NCI-H510A (cell line): ENCODE measurements at regions not wholly inside any gene's neighbourhood (a gene's known extent, or its start where the extent isn't known, plus 50 kb on each side); places are given as distances from the start of the nearest gene placed in this dataset.

Source experiments
- DNase-seq: peaks from one replicate; lab custom pipeline; 2025; lab: John Stamatoyannopoulos, UW

DNA sequence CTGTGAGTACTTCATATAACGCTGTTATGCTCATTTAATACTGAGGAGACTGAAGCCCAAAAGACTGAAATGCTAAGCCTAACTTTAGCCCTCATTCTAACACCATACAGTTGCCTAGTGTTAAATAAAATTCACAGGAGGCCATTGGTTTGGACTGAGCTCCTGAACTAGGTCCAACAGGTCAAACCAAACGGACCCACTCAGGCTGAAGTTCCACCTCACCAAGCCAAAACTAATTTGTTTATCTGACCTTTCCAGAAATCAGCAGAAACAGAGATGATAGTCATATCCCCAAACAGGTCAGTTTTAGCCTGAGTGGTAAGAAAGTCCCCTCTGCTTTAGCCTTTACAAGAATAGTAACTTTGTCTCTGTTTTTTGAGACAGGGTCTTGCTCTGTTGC is 311.3 kb upstream of the ZP4 start:
- DNase-seq: no peak

DNA sequence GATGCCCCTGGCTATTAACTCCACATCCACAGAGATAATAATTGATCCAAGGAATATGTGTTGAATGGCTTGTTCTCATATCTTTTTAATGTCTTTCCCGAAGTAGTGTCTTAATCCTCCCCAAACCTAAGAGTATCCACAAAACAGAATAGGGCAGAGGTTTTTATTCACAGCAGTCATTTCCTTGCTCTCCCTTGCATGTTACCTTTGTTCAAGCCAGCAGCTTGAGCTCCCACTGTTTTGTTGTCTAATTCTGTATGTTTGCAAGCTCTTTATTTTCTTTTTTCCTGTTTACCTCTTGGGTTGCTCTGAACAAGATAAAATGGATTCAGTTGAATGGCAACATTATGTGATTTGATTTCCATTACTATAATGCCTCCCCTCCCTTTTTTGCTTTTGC is 308.6 kb upstream of the ZP4 start:
- no peak for DNase-seq

DNA sequence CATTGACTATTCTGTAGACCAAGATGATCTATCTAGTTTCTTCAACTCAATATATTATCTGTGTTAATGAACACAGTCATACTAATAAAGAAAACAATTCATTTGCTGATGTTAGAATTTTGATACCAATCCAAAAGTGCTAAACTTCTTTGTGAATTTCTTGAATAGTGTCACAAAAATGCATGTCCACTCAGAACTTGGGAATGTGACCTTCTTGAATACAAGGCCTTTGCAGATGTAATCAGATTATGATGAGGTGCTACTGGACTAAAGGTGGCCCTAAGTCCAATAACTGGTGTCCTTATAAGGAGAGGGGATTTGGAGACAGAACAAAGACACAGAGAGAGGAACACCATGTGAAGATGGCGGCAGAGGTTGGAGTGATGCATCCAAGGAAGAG is 305.8 kb upstream of the ZP4 start:
- DNase-seq: no peak

DNA sequence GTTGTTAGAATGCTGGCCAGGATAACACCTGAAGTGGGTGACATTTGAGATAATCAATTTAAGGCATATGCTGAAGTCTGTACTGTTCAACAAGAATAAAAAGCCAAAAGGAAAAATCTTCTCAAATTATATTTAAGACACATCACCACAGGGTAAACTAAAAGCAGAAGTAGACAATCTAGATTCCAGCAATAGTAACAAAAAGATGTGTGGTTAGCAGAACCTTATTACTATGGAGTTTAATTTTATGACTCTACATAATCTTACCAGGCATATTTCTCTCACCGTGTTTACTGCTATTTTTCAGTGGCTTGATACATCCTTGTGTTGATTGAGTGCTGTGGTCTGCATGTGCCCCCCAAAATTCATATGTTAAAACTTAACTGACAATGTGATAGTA is 300.4 kb upstream of the ZP4 start:
- DNase-seq: no peak

DNA sequence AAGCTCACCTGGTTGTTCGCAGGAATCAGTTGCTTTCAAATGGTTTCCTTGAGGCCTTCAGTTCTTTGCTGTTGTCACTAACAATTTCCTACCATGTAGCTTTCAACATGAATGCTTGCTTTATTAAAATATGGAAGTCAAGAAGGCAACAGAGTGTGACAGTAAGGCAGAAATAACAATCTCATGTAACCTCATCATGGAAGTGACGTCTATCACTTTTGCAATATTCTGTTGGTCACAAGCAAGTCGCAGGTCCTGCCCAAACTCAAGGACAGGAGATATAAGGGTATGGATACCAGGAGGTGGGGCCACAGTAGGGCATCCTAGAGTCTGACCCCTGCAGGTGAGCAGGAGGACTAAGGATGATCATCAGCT is 296.8 kb upstream of the ZP4 start:
- DNase-seq: no peak

DNA sequence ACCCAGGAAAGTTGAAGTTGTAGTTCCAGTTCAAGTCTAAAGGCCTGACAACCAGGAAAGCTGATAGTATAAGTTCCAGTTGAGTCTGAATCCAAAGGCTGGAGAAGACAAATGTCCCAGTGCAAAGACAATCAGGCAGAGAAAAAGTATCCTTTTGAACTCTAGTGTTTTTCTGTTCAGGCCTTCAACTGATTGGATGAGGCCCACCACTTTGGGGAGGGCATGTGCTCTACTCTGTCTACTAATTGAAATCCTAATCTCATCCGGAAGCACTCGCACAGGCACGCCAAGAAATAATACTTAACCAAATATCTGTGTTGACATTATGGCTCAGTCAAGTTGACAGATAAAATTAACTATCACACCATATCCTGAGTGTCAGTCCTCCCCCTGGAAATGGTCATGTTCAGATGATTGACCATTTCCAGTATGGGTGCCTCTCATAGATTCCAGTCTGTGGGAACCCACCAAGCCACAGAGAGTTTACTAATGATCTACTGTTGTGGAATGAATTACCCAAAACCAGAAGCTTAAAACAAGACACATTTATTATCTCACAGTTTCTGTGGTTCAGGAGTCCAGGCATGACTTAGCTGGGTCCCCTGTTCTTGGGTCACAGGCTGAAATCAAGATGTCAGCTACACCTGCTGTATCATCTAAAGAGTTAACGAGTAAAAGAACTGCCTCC is 296.3 kb upstream of the ZP4 start:
- DNase-seq: no peak

DNA sequence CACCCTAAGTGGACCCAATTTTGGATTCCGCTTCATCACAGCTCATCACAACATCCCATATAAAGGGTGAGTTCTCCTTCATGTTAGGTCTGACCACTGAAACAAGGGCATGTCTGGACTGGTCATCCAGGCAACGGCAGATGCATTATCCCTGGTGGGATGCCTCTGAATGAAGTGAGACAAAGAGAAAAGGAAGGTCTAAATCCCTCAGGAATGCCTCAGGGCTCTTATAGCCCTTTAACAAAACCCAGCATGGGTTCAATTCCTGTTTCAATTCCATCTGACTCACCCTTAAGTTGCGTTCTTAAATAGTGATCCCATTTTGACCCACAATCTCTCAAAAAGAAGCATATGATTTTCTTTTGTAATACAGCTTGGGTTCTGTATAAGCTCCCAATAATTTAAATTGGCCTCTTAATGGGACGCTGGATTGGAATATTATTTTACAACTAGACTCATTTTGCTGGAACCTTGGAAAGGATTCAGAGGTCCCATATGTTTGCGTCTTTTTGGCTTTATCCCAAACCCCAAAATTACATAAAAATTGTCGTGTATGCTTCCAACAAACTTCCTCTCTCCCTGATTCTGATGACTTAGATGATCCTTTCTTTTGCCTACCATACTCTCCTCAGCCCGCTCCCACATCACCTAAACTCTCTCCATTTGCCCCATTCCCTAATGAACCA is 287.4 kb upstream of the ZP4 start:
- DNase-seq: no peak

DNA sequence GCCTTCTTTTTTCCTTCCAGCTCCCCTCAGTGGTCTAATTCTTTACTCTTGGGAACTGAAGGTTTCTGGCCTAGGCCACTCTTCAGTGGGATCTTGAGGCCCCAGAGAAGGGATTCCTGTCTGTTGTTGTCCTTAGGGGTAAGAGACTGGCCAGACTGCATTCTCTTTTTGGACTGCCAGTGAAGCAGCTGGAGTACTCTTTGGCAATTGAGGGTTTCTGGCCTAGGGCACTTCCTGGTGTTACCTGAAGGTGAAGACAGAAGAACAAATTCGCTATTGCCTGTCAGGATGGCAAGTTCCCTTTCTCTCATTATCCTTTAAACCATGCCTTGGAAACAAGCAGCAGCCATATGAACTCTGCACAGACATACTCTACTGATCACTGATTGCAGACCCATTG is 286.6 kb upstream of the ZP4 start:
- DNase-seq: no peak

DNA sequence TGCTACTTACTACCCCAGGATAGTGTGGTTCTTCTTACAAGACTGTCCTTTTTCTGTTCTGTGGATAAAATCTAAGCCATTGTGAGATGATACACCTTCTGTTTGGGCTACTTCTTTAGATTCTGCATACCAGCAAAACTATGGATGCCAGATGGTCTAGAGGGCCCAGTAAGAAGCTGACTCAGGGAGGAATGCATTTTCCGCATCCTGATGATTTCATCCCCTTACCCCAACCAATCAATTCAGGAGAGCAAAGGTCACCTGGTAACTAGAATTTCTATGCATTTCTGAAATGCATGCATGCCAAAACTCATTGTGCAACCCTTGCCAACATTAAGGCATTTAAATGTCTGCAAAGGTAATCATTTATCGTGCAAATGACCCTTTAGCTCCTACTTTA is 285.7 kb upstream of the ZP4 start:
- DNase-seq: no peak

DNA sequence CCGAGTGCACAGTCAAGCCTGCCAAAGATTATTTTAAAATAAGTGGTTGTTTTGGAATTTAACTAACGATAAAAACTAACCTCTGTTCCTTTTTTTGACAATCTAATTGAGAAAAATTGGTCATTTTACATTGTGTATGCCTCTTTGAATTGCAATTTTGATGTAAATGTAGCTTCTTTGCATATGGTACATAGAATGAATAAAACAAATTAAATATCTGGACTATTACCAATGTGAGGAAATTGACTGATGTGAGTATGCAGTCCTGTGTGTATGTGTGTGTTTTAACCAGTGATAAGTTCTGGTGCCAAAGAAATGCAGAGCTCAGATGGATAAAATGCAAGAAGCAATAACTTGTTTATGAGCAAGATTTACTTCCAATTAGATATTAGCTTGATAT is 281.3 kb upstream of the ZP4 start:
- DNase-seq: no peak

DNA sequence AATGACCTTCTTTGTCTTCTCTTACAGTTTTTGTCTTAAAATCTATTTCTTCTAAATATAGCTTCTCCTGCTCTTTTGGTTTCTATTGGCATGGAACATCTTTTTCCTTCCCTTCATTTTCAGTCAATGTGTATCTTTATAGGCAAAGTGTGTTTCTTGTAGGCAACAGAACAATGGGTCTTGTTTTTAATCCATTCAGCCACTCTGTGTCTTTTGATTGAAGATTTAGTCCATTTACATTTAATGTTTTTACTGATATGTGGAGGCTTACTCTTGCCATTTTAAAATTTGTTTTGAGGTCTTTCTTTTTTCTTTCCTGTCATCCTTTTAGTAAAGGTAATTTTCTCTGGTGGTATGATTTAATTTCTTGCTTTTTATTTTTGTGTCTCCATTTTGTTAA is 271.2 kb upstream of the ZP4 start:
- DNase-seq: no peak

DNA sequence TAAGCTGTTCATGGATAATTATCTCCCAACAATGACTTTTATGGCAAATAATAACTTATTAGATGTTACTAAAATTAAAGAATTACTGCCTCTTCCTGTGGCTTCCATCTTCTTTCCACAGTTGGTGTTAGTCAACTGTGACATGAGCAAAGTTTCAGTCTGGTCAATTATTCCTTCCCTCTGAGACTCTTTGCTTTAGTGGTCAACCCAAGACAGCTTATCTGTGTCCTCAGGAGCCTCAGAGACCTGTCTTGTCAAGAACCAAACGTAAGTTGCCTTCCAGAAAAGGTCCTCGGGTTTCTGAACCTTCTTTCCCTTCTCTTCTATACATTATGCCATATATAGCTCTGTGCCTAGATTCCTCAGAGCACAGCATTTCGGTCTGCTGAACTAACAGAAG is 263.2 kb upstream of the ZP4 start:
- DNase-seq: no peak

DNA sequence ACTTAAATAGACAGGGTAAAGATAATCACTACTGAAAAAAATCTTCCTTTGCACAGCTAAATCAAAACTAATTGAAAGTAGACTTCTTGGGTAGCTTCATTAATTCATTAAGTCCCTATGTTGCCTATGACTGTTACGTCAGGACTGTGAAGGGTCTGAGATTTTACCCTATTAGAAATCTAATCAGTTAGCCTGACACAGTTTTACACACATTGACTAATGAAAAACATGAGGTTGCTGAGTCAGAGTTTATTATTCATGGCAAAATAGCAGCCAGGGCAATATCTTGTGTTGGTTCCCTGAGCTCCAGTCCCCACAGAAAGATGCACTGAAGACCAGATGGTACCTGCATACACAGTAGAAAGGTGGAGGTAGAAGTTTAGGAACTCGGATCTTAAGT is 262.5 kb upstream of the ZP4 start:
- no peak for DNase-seq

DNA sequence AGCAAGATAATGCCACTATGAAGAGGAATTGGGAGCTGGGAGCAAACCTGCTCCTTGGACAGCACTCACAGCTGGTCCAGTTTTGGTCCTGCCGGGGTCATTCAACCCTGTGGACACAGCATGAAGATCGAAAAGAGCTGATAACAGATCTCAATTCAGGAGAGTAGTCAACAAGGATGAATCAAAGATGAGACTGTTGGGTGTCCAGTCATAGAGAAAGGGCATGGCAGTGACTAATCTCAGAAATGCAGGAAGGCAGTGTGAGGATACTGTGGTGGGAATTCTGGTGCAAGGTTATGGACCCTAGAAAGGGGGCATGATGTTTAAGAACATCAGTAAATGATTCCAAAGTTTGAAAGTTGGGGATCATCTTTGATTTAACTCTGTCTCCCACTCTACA is 261.4 kb upstream of the ZP4 start:
- DNase-seq: no peak

DNA sequence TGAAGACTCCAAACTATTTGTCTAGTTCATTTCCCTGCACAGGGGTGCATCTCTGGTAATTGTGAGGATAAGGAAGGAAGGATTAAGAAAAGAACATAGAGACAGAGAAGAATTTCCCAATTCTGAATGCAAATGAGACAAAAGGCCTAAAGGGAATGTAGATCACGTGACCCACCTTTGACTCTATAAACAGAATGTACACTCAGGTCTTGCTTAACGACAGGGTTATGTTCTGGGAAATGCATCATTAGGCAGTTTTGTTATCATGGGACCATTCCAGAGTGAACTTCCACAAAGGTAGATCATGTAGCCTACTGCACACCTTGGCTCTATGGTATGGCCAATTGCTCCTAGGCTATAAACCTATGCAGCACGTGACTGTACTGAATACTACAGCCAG is 252.3 kb upstream of the ZP4 start:
- DNase-seq: no peak

DNA sequence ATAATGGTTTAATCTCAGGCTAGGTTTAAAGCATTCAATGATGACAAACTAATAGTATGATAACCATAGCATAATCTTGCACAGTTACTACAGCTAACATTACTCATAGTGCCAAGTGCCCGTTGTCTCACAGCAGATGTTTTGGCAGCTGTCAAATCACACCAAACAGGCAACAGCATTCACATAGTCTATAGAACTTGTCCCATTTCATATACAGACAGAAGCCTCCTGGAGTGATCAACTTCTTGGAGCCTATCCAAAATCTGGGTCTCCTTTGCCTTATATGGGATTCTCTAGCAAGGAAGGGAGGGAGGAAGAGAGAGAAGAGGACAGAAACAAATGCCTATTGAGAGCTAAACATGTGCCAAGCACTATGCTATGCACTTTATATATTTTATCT is 250.6 kb upstream of the ZP4 start:
- no peak for DNase-seq

DNA sequence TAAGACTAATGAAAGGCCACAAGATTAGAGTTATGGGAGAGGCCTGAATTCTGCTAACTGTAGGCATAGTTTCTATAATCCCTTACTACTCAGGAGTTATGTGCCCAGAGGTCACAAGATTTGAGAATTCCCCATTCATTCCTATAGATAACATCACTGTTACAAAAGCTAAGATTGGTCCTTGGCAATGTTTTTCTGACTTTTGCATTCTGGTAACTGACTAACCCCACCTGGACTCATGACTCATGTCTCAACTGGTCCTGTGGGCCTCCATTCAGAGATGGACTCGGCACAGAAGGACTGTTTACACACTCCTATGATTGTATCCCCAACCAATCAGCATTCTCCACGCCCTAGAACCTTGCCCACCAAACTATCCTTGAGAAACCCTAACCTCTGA is 249.0 kb upstream of the ZP4 start:
- no peak for DNase-seq

DNA sequence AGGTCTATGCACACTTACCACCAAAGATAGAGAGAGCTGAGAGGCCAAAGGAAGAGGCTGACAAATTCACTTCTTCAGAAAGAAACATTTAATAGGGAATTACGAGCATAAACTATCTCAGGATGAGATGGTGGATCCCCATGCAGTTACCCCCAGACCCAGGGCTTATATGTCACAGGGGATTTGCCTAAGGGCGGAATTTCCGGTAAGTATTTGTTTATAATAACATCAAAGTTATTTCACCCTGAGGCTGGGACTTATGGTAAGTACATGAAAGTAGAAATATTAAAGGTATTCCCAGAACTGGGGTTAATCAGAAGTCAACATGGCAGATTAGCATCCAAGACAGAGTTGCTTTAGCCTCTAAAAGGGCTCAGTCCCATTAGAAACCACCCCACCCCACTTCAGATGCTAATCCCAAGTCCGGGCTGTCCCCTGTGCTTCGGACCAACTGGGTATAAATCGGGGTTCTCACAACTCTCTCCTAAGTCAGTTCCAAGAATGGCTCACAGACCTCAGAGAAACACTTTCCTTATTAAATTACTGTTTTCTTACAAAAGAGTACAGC is 247.4 kb upstream of the ZP4 start:
- DNase-seq: no peak

DNA sequence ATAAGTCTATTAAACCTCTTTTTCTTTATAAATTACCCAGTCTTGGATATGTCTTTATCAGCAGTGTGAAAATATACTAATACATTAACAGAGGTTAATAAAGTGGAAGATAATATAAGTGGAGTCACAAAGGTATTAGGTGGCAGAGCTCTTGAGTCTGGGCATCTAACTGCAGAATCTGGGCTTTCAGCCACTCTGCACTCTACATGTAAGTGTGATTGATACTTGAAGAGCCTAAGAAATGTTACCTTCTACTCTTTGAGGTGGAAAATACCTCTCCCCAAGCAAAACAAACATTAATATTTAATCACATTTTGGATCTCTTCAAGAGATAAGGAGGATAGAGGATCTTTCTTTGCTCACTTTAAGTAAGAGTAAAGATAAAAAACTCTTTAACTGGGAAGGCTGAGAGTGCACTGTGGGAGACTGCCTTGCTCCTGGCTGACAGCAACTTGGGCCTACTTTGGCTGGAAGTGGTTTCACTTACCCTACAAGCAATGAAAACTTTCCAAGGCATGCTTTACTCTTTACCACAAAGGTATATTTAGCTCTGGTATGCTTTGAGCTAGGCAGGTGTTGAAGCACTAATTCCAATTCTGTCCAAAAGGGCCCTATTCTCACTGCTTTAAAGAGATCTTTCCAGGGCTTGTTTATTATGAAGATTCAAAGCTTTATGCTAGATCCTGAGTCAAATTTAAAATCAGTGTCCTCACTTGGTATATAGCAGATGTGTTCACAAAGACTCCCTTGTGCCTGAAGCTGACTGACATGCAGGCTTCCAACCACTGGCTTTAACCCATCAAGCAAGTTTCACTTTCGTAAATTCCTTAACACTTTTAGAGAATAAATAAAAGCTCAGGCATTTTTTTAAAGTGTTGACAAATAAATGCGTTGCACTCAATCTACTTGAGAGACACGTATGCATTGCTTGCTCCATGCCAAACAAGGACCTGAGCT is 245.3 kb upstream of the ZP4 start:
- no peak for DNase-seq

DNA sequence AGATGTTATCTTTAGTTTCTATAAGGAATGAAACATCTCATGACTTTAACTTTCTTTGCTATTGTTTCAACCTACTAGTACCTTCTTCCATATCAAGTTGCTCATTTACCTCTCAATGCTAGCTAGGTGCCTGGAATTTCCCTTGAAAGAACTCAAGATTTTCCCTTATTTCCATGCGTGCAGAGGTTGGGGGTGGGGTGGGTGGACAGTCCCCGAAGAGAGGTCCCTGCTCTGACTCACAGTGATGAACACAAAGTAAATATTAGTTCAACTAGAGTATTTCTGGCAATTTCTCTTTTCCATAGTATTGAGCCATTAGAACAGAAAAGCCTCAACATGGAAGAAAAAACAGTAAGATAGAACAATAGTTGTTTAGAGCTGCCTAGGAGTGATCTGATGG is 239.0 kb upstream of the ZP4 start:
- no peak for DNase-seq

DNA sequence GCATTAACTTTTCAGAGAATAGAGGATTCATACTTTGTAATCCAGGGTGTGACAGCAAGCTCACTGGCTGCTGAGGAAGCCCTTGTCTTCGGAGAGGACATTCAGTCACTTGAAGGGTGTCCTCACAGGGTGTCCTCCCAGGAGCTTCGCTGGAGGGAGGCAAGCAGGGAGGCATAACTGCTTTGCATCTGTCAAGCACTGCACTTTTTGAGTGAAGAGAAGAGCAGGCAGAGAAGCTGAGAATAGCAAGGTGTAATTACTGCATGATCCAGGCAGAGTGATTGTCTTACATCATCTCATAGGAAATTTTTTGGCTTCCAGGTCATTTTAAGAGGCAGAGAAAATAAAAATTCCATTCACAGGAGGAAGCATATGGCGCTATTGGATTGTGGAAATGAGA is 232.5 kb upstream of the ZP4 start:
- DNase-seq: no peak

DNA sequence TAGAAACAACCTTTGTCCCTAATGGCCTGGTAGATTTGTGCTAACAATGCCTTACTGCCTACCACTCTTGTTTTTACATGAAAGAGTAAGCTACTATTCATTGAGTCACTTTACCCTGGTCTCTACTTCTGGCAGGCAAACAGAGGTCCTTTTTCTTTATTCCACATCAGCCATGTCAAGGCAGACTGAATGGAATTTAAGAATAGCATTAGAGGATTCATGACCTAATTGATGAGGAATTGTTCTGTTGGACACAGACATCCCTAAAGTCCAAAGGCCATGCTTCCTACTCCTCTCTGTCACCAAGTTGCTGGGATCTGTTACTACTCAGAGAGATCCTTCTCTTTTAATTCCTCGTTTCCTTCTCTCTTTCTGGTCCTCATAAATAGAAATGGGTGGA is 229.1 kb upstream of the ZP4 start:
- DNase-seq: no peak

DNA sequence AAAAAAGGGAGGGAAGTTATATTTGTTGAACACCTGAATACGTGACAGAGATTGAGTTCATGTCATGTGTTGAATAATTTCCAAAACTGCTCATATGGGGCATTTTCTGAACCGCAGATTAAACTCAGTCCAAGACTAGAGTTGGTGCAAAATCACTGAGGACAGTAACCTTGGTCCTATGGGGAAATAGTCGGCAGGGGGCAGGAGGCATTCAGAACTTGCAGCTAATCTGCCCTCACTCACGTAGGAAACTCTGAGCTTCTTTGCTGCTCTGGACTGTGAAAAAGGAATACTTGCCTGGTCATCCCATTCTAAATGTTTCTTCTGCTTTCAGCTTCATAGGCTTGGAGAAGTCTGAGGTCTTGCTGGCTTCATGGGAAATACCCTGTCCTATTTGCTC is 228.3 kb upstream of the ZP4 start:
- DNase-seq: no peak
